ENCODE measurements at regions not wholly inside any gene's neighbourhood (a gene's known extent, or its start where the extent isn't known, plus 50 kb on each side); places are given as distances from the start of the nearest gene placed in this dataset.

GRCh38 chr6:99739526-99739925 is 132.9 kb downstream of the PRDM13 start:
- TF ChIP-seq ARHGAP35 (IDR thresholded peaks at IDR 0.05; ENCODE audit: partially characterized antibody) (no peak), RREB1 (CRISPR knock-in tag; IDR thresholded peaks at IDR 0.05) (no peak), BRCA1 (IDR thresholded peaks at IDR 0.05) (no peak), BRCA1 (CRISPR knock-in tag; IDR thresholded peaks at IDR 0.05) (no peak), CTCF (IDR thresholded peaks at IDR 0.05 in 2 of 3, conservative IDR thresholded peaks at IDR 0.05 in 1 of 3; ENCODE audit: insufficient read depth in 2 of 3, low read depth in 1 of 3, low read length in 3 of 3) (no peak), POLR2A (conservative IDR thresholded peaks at IDR 0.05) (no peak), EZH2 (IDR thresholded peaks at IDR 0.05; ENCODE audit: borderline replicate concordance, low read depth, low read length) (no peak), IRF2 (CRISPR knock-in tag; IDR thresholded peaks at IDR 0.05) (no peak), ZHX1 (conservative IDR thresholded peaks at IDR 0.05; ENCODE audit: low read length) (no peak)

Data from K562 (cell line).